Keratinocyte (primary cell): ENCODE measurements at regions not wholly inside any gene's neighbourhood (a gene's known extent, or its start where the extent isn't known, plus 50 kb on each side); places are given as distances from the start of the nearest gene placed in this dataset.

Source experiments
- EZH2 ChIP-seq: IDR thresholded peaks from one replicate; pipeline ENCODE4 v1.6.1; 2012; ENCODE audit warnings: inconsistent platforms, mild to moderate bottlenecking, low read length, moderate library complexity
- TF ChIP-seq, protein P1 (sequence below), 3 experiments: IDR thresholded peaks in 1 of 3; conservative IDR thresholded peaks in 1 of 3; optimal IDR thresholded peaks in 1 of 3; 2 replicates in 2 of 3; 3 replicates in 1 of 3; pipeline versions ENCODE3 to v1.5.1; 2011; ENCODE audit warnings: low read length in 3 of 3, mild to moderate bottlenecking in 3 of 3, moderate library complexity in 2 of 3, control low read depth in 1 of 3, inconsistent platforms in 1 of 3; ENCODE audit not compliant: insufficient read depth in 2 of 3; ENCODE audit errors: extremely low read depth in 1 of 3

DNA sequence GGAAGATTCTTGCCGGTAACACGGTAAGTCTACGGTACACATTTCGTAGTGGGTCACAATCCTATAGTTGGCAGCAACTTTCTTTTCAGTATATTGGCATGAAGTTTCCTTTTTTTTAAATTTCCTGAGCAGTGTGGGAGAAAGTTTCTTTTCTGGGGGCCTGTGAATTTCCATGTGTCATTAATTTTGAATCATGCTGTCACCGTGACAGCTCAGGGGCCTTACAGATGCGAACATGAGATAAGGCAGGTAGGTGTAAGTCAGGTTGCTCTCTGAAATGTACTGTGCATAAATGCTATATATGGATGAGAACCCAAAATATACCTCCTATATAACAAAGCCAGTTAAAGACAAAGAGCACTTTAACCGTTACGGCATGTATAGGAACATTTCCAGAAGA, 65.4 kb upstream of the SEM1 start:
- TF ChIP-seq, protein P1, sequence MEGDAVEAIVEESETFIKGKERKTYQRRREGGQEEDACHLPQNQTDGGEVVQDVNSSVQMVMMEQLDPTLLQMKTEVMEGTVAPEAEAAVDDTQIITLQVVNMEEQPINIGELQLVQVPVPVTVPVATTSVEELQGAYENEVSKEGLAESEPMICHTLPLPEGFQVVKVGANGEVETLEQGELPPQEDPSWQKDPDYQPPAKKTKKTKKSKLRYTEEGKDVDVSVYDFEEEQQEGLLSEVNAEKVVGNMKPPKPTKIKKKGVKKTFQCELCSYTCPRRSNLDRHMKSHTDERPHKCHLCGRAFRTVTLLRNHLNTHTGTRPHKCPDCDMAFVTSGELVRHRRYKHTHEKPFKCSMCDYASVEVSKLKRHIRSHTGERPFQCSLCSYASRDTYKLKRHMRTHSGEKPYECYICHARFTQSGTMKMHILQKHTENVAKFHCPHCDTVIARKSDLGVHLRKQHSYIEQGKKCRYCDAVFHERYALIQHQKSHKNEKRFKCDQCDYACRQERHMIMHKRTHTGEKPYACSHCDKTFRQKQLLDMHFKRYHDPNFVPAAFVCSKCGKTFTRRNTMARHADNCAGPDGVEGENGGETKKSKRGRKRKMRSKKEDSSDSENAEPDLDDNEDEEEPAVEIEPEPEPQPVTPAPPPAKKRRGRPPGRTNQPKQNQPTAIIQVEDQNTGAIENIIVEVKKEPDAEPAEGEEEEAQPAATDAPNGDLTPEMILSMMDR (optimal IDR thresholded peaks at IDR 0.05 in 1 of 3, IDR thresholded peaks at IDR 0.05 in 1 of 3, conservative IDR thresholded peaks at IDR 0.05 in 1 of 3; ENCODE audit: extremely low read depth in 1 of 3, insufficient read depth in 2 of 3, low read length in 3 of 3): no peak
- no peak for TF ChIP-seq EZH2
